HG03280 (cell line): ENCODE measurements at regions not wholly inside any gene's neighbourhood (a gene's known extent, or its start where the extent isn't known, plus 50 kb on each side); places are given as distances from the start of the nearest gene placed in this dataset.

Source experiments
- ATAC-seq: cut with Tn5 transposase; IDR thresholded peaks from one replicate; pipeline ENCODE4 v1.9.1; 2021; ENCODE audit warnings: mild to moderate bottlenecking, moderate library complexity; ENCODE audit not compliant: unreplicated experiment

GRCh38 chr22:47629273-47629711 is 866.8 kb downstream of the TBC1D22A start:
- ATAC-seq = no peak

GRCh38 chr22:47628477-47629272 is 866.2 kb downstream of the TBC1D22A start:
- no peak for ATAC-seq

- ATAC-seq = no peak
These were observed 865.3 kb downstream of the TBC1D22A start for GRCh38 chr22:47627556-47628253.

- ATAC-seq = no peak
These were observed 864.3 kb downstream of the TBC1D22A start for GRCh38 chr22:47626428-47627390.

- no peak for ATAC-seq
These were observed 863.3 kb downstream of the TBC1D22A start for GRCh38 chr22:47625531-47626427.

GRCh38 chr22:47625013-47625385 is 862.5 kb downstream of the TBC1D22A start:
- ATAC-seq = no peak

GRCh38 chr22:47624252-47625012 is 862.0 kb downstream of the TBC1D22A start:
- ATAC-seq = no peak

- ATAC-seq = no peak
These were observed 861.3 kb downstream of the TBC1D22A start for GRCh38 chr22:47623763-47624148.

- ATAC-seq = no peak
These were observed 860.8 kb downstream of the TBC1D22A start for GRCh38 chr22:47623066-47623762.

- ATAC-seq = no peak
These were observed 860.1 kb downstream of the TBC1D22A start for GRCh38 chr22:47622541-47622940.

- ATAC-seq = no peak
These were observed 858.8 kb downstream of the TBC1D22A start for GRCh38 chr22:47621253-47621652.

GRCh38 chr22:47620391-47620790 is 857.9 kb downstream of the TBC1D22A start:
- ATAC-seq = no peak

- no peak for ATAC-seq
These were observed 857.2 kb downstream of the TBC1D22A start for GRCh38 chr22:47619631-47620030.

- no peak for ATAC-seq
These were observed 855.9 kb downstream of the TBC1D22A start for GRCh38 chr22:47618180-47619010.

GRCh38 chr22:47617186-47617585 is 854.7 kb downstream of the TBC1D22A start:
- ATAC-seq = no peak

GRCh38 chr22:47616396-47617020 is 854.1 kb downstream of the TBC1D22A start:
- ATAC-seq = no peak

GRCh38 chr22:47615051-47615450 is 852.6 kb downstream of the TBC1D22A start:
- ATAC-seq = no peak
